Right renal cortex interstitium (tissue), 3 donors: ENCODE measurements at regions not wholly inside any gene's neighbourhood (a gene's known extent, or its start where the extent isn't known, plus 50 kb on each side); places are given as distances from the start of the nearest gene placed in this dataset.
"Not testable (repeated sequence)": the region's sequence is repeated elsewhere in the genome, so short reads cannot be mapped to it uniquely, and the experiment has no call there.

Experiments used
- DNase-seq, 3 donors: peaks; one replicate each; pipeline ENCODE4 v3.0.0-alpha.2; 2013; ENCODE audit warnings: low read depth in 3 of 3, low spot score in 2 of 3

GRCh38 chr2:22011048-22011447, 887.3 kb downstream of the TDRD15 start:
- no peak for DNase-seq

GRCh38 chr2:22020091-22020742, 896.4 kb downstream of the TDRD15 start:
- DNase-seq, result no peak

GRCh38 chr2:22027345-22028005, 903.7 kb downstream of the TDRD15 start:
- DNase-seq, result no peak

DNA sequence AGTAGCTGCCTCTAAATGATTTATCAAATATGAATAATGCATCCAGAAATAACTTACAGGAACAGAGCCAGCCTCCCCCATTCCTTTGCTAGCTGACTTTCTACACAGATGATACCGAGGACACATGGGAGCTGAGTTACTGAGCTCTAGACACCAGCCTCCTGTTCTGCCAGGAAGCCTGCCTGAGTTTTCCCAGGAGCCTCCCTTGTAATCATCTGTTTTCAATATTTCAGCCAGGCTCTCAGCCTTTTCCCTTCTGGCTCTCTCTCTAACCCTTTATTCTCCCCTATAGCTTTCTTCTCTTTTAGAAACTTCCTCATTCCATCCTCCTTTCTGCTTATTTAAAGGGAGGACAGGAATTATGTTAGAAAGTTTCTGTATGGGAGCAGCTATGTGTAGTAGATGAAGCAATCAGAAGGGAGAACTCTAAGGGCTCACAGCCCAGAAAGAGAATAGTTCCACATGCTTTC, 911.6 kb downstream of the TDRD15 start:
- DNase-seq, result no peak

- DNase-seq, result no peak
Measured at GRCh38 chr2:22037274-22037673, 913.5 kb downstream of the TDRD15 start.

DNA sequence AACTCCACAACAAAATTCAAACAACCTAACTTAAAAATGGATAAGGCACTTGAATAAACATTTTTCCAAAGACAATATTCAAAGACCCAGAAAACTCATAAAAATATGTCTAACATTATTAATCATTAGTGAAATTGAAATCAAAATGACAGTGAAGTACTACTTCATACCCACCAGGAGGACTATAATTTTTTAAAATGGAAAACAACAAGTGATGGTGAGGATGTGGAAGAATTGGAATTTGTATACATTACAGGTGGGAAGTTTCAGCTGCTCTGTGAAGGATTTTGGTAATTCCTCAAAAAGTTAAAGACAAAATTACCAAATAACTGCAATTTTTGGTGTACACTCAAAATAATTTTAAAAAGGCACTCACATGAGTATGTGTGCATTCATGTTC, 920.0 kb downstream of the TDRD15 start:
- no peak for DNase-seq

GRCh38 chr2:22055784-22056620, 932.2 kb downstream of the TDRD15 start:
- DNase-seq, result no peak

- no peak for DNase-seq
Measured at GRCh38 chr2:22056621-22057132, 932.9 kb downstream of the TDRD15 start.

- DNase-seq, result no peak
Measured at GRCh38 chr2:22062679-22063078, 938.9 kb downstream of the TDRD15 start.

GRCh38 chr2:22076454-22076853, 952.7 kb downstream of the TDRD15 start:
- no peak for DNase-seq

GRCh38 chr2:22078701-22079100, 954.9 kb downstream of the TDRD15 start:
- DNase-seq, result no peak

DNA sequence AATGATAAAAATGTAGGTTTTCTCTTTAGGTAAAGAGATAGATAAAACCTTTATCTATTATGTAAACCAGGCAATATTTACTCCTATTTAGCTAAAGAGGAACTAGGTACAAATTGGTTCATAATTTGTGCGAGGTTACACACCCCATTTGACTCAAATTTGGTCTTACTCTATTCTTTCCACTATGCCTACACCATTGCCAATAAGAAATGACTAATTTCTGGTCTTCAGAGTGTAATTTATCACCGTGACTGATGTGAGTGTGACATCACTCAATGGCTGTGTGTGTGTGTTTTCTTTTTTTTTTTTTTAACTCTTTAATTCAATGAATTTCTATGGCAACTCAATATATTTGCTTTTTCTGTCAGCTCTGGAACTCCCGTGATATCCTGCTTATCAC, 955.8 kb downstream of the TDRD15 start:
- DNase-seq, result no peak

DNA sequence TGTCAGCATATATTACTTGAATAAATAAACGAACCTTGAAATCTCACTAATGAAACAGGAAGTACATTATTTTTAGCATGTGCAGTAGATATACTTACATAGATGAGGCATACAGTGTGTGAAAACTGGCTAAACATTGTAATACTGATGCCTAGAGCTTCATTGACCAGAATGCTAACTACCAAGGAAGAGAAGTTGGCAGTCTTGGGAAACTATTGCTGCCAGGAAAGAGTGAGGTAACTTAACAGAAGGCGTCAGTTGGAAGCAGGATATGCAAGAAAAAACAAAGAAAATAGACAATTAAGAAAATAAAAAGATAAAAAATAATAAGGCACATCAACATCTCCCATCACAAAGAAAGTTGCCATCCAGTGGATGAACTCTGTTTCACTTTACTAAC, 963.0 kb downstream of the TDRD15 start:
- no peak for DNase-seq

DNA sequence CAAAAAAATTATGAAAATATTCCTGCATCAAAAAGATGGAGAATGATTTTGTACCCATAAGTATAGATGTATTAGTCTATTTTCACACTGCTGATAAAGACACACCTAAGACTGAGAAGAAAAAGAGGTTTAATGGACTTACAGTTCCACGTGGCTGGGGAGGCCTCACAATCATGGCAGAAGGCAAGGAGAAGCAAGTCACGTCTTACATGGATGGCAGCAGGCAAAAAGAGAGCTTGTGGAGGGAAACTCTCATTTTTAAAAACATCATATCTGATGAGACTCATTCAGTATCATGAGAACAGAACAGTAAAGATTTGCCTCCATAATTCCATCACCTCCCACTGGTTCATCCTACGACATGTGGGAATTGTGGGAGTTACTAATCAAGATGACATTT, 979.8 kb downstream of the TDRD15 start:
- not testable (repeated sequence) for DNase-seq

DNA sequence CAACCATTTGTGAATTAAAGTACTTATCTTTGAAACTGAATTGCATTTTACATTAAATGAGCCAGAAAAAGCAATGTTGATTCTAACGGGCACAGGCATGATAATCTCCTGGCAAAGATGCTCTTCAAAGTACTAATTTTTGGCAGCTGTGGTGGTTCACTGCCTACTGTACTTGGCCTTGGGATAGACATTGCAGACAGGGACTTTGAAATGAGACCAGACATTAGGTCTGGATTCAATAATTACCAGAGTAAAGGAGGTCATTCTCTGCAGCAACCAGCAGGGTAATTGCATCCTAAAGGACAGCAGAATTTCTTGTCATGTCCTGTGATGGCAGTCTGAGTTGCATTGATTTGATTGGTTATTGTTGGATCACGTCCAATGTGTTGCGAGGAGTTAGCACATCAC, 986.5 kb downstream of the TDRD15 start:
- no peak for DNase-seq

DNA sequence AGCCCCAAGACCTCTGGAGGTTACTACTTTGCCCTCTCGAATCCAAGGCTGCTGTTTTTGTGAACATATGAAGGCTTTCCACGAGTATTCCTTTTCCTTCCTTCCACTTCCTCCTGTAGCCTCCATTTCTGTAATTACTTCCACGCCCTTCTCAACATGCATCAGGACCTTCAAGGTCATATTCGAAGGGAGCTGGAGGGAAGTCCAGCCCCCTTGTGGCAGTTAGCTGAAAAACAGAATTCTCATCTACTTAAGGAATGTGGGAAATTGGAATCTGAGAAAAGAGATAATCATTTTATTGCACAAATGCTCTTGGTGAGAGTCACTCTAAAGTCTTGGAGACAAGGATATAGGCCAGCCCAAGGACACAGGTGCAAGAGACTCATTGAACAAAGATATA, 1000.2 kb downstream of the TDRD15 start:
- DNase-seq, result no peak

GRCh38 chr2:22126106-22126505, 1002.3 kb downstream of the TDRD15 start:
- peak in 1 of 3 donors; percentile 12 for DNase-seq

DNA sequence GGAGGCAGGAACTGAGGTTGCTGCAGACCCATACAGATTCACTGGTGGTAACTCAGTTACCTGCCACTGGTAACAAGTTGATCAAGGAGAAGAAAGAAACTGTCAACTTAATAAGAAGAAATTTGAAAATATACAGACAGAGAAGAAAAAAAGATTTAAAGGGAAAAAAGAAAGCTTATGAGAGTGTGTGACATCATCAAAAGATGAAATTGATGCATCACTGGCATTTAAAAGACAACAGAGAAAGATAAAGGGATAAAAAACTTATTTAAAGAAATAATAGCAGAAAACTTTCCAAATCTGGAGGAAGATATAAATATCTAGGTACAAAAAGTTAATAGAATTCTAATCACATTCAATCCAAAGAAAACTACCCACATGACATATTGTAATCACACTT, 1003.2 kb downstream of the TDRD15 start:
- DNase-seq, result no peak

DNA sequence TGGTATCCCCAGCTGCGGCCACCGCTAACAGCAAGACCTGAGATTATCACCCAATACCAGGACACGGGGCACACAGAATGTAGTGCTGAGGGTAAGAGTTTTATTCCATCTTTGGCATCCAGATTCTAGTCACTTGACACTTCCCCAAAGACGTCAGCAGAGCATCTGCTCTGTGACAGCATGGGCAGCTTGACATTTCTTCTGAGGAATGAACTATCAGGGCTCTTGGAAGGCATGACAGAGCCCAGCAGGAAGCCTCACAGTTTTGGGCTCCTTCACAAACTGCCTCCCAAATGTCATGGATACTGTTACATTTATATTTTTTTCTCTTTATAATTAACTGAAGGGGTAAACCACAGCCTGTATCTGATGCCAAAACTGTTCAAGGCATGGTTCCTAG, 1010.7 kb downstream of the TDRD15 start:
- DNase-seq, result no peak

DNA sequence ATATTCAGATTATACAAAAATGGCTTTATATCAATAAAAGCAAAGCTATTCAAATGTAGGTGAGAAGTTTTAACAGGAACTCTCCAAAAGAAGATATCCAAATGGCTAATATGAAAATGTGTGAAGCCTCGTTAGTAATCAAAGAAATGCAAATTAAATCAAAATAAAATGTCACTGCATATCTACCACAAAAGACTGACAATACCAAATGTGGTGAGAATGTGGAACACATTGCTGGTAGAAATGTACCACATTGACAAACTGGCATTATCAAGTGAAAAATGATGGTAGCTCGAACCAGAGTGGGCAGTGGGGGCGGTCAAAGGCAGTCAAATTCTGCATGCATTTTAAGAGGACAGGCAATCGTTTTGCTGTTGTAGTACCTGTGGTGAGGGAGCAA, 1012.7 kb downstream of the TDRD15 start:
- no peak for DNase-seq

- DNase-seq, result no peak
Measured at GRCh38 chr2:22143840-22144239, 1020.1 kb downstream of the TDRD15 start.
